Heart right ventricle (tissue), 16 donors: ENCODE measurements at regions not wholly inside any gene's neighbourhood (a gene's known extent, or its start where the extent isn't known, plus 50 kb on each side); places are given as distances from the start of the nearest gene placed in this dataset.

ENCODE experiments used
- ATAC-seq, 8 donors: fragments of 200-7000 bp; cut with Tn5 transposase; one replicate each; pipeline ENCODE4 v1.9.1; 2020; ENCODE audit warnings: mild to moderate bottlenecking in 8 of 8, moderate library complexity in 8 of 8, moderate number of reproducible peaks in 1 of 8
- DNase-seq, 2 donors: peaks; one replicate each; pipeline ENCODE4 v3.0.0-alpha.2; 2020
- H3K27ac ChIP-seq, 10 donors: fragments of 200-600 bp; sonication (generic) in 2 of 10; one replicate each; pipeline versions ENCODE4 v1.5.0 to v1.8.0; 2020 to 2022; ENCODE audit warnings: mild to moderate bottlenecking in 3 of 10
- H3K27me3 ChIP-seq, 7 donors: fragments of 200-600 bp; one replicate each; pipeline ENCODE4 v1.8.0; 2021 to 2022; ENCODE audit warnings: mild to moderate bottlenecking in 2 of 7
- H3K36me3 ChIP-seq, 9 donors: fragments of 200-600 bp; sonication (generic) in 1 of 9; one replicate each; pipeline versions ENCODE4 v1.5.0 to v1.8.0; 2020 to 2022; ENCODE audit warnings: mild to moderate bottlenecking in 2 of 9
- H3K4me1 ChIP-seq, 9 donors: fragments of 200-600 bp; sonication (generic) in 1 of 9; one replicate each; pipeline versions ENCODE4 v1.5.0 to v1.8.0; 2020 to 2022; ENCODE audit warnings: mild to moderate bottlenecking in 4 of 9
- H3K4me3 ChIP-seq, 10 donors: fragments of 200-600 bp; sonication (generic) in 2 of 10; one replicate each; pipeline versions ENCODE4 v1.5.0 to v1.8.0; 2020 to 2022; ENCODE audit warnings: mild to moderate bottlenecking in 7 of 10, moderate library complexity in 2 of 10
- H3K9me3 ChIP-seq, 11 donors: fragments of 200-600 bp in 10 of 11; sonication (generic) in 2 of 11; one replicate each; pipeline versions ENCODE4 v1.5.0 to v1.8.0; 2013 to 2022; ENCODE audit warnings: mild to moderate bottlenecking in 2 of 11, control low read depth in 1 of 11, moderate library complexity in 1 of 11
- CTCF ChIP-seq, 9 donors: fragments of 200-600 bp; sonication (generic) in 2 of 9; IDR thresholded peaks; one replicate each; pipeline versions ENCODE4 v1.5.0 to v1.8.0; 2021 to 2022; ENCODE audit warnings: antibody characterized with exemption in 9 of 9, mild to moderate bottlenecking in 5 of 9, moderate library complexity in 1 of 9
- WGBS, 2 donors: extraction: QIAGEN DNeasy Blood & Tissue Kit; methylation state at CpG; one replicate each; pipeline ENCODE4 v1.1.7; 2013; ENCODE audit warnings: inconsistent platforms in 1 of 2; 5-methylcytosine and 5-hydroxymethylcytosine counted together
- intact Hi-C, 10 donors: fragments of 100-400 bp; cut with DNase I; formaldehyde crosslinking; loops; one replicate each; pipeline versions ENCODE4 v1.11.1 to v1.14.2; 2022
- donor health status: Arrhythmogenic right ventricular cardiomyopathy.
- donor health status: ischemic (EF 13 %, LVEDD 7.1; RV severe dilation, severe dysfunction).
- donor health status: healthy with polysubstance abuse.
- donor health status: DM: no; HTN: yes; CAD: no.
- donor health status: DM: no; HTN: no; CAD: no.
- donor health status: ischemic (EF 25% LVEDD 6.9; RV normal size, moderate dysfunction).
- donor health status: ischemic (EF 25% LVEDD 5.7; RV mildly dilated, moderate dysfunction).
- donor health status: healthy.
- donor health status: DM: yes; HTN: yes; CAD: no.
- donor health status: Ischemic cardiomyopathy.
- donor health status: ischemic (EF 35%, LVEDD 5.7; RV mildly dilated, moderate dysfunction).
- donor health status: nonischemic (EF 11% LVEDD 7.7; RV severe dilation, severe dysfunction).
- donor health status: DM: yes; HTN: yes; CAD: no.
- donor health status: PGD.
- donor health status: ischemic (EF 29% LVEDD 5.4; RV normal size, mild dysfunction).
- donor health status: nonischemic (EF 23%, LVEDD 6.1; RV moderate dilation, normal function).

- peaks cover 0 to 7% (median 0%) of the 10 kb centered on the region in 7 donors for H3K27me3 ChIP-seq
- H3K4me1 ChIP-seq = no peaks in the 10 kb centered on the region
- no peak overlapping the region for H3K4me3 ChIP-seq
- intact Hi-C loops = loop anchor here in 1 of 10 donors (5.0 kb wide), 1 partner anchor 51 kb away; no protein-coding TSS in a partner anchor
- 22 to 27% methylated on average over 5 of the region's 5 CpGs for WGBS, 2 donors
- ATAC-seq (no peak), DNase-seq (no peak)
- no peaks in the 10 kb centered on the region for H3K9me3 ChIP-seq
- TF ChIP-seq CTCF (IDR thresholded peaks at IDR 0.05) = no peak
- H3K27ac ChIP-seq = no peak overlapping the region
- H3K36me3 ChIP-seq = no peaks in the 10 kb centered on the region
Measured at GRCh38 chrX:22406201-22406737, 133.6 kb downstream of the CBLL2 start.

GRCh38 chrX:22409418-22409817 lies 136.7 kb downstream of the CBLL2 start:
- intact Hi-C loops = loop anchor here in 1 of 10 donors (5.0 kb wide), 1 partner anchor 48 kb away; no protein-coding TSS in a partner anchor
- Histone ChIP-seq H3K27me3 (peaks cover 0 to 7% (median 0%) of the 10 kb centered on the region in 7 donors), H3K4me1 (no peaks in the 10 kb centered on the region), H3K36me3 (no peaks in the 10 kb centered on the region), H3K27ac (no peak overlapping the region), H3K4me3 (no peak overlapping the region), H3K9me3 (no peaks in the 10 kb centered on the region)
- DNase-seq = no peak
- no peak for TF ChIP-seq CTCF (IDR thresholded peaks at IDR 0.05)
- 88 to 100% methylated on average over 1 of the region's 1 CpG for WGBS, 2 donors
- no peak for ATAC-seq

- DNase-seq (no peak), ATAC-seq (no peak)
- H3K27ac ChIP-seq = no peak overlapping the region
- intact Hi-C loops = no loop called here
- 85 to 89% methylated on average over 2 of the region's 2 CpGs for WGBS, 2 donors
- TF ChIP-seq CTCF (IDR thresholded peaks at IDR 0.05) = no peak
- no peaks in the 10 kb centered on the region for H3K27me3 ChIP-seq
- H3K4me1 ChIP-seq = no peaks in the 10 kb centered on the region
- no peak overlapping the region for H3K4me3 ChIP-seq
- no peaks in the 10 kb centered on the region for H3K9me3 ChIP-seq
- no peaks in the 10 kb centered on the region for H3K36me3 ChIP-seq
Measured at GRCh38 chrX:22424122-22424915, 151.6 kb downstream of the CBLL2 start.

GRCh38 chrX:22424919-22425318 lies 152.2 kb downstream of the CBLL2 start:
- ATAC-seq = no peak
- no peak for DNase-seq
- intact Hi-C loops = no loop called here
- no peaks in the 10 kb centered on the region for H3K9me3 ChIP-seq
- H3K27me3 ChIP-seq = no peaks in the 10 kb centered on the region
- no peak overlapping the region for H3K27ac ChIP-seq
- H3K4me1 ChIP-seq = no peaks in the 10 kb centered on the region
- H3K36me3 ChIP-seq = no peaks in the 10 kb centered on the region
- WGBS, 2 donors = 96 to 97% methylated on average over 1 of the region's 1 CpG
- no peak for TF ChIP-seq CTCF (IDR thresholded peaks at IDR 0.05)
- no peak overlapping the region for H3K4me3 ChIP-seq
